ENCODE measurements at regions not wholly inside any gene's neighbourhood (a gene's known extent, or its start where the extent isn't known, plus 50 kb on each side); places are given as distances from the start of the nearest gene placed in this dataset.

DNA sequence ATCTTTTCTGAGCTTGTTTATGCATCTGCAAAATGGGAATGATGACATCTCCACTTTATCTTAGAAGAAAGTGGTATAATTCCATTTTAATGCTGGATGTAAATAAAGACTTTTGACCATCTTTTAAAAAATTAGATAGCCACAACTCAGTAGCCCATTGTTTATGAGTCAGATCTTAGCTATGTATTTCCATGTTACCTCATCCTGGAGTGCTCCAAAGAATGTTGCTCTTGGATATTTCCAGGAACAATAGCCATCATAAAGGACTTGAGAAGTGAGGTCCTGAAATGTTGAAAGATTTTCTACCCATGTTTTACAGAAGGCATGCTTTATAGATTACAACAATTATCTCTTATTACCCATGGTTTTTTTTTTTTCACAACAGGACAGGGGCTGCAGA, 229.3 kb upstream of the EDNRB start:
- H3K9ac ChIP-seq: no peak overlapping the region
- no peaks in the 10 kb centered on the region for H3K79me2 ChIP-seq
- no peaks in the 10 kb centered on the region for H3K9me3 ChIP-seq (ENCODE audit: control insufficient read depth, low read length)
- H3K4me1 ChIP-seq: no peaks in the 10 kb centered on the region
- no peaks in the 10 kb centered on the region for H3K36me3 ChIP-seq (ENCODE audit: control insufficient read depth, insufficient read depth, low read length)
- H3K27me3 ChIP-seq (ENCODE audit: control insufficient read depth, insufficient read depth, low read length): no peaks in the 10 kb centered on the region
- no peak for TF ChIP-seq CTCF (IDR thresholded peaks at IDR 0.05)
- no peak overlapping the region for H3K27ac ChIP-seq
- H2AFZ ChIP-seq: no peak overlapping the region
- no peak overlapping the region for H3K4me2 ChIP-seq (ENCODE audit: low read length)
- H3K4me3 ChIP-seq (ENCODE audit: low read depth, low read length): no peak overlapping the region

GRCh38 chr13:78145276-78145675, 226.6 kb upstream of the EDNRB start:
- Histone ChIP-seq H3K9ac (no peak overlapping the region), H3K27ac (no peak overlapping the region), H3K36me3 (ENCODE audit: control insufficient read depth, insufficient read depth, low read length) (no peaks in the 10 kb centered on the region), H3K4me2 (ENCODE audit: low read length) (no peak overlapping the region), H3K27me3 (ENCODE audit: control insufficient read depth, insufficient read depth, low read length) (no peaks in the 10 kb centered on the region), H3K4me1 (no peaks in the 10 kb centered on the region), H3K79me2 (no peaks in the 10 kb centered on the region), H3K4me3 (ENCODE audit: low read depth, low read length) (no peak overlapping the region), H2AFZ (no peak overlapping the region), H3K9me3 (ENCODE audit: control insufficient read depth, low read length) (no peaks in the 10 kb centered on the region)
- no peak for TF ChIP-seq CTCF (IDR thresholded peaks at IDR 0.05)

- Histone ChIP-seq H3K4me2 (ENCODE audit: low read length) (no peak overlapping the region), H2AFZ (no peak overlapping the region), H3K4me1 (no peaks in the 10 kb centered on the region), H3K79me2 (no peaks in the 10 kb centered on the region), H3K9me3 (ENCODE audit: control insufficient read depth, low read length) (no peaks in the 10 kb centered on the region), H3K36me3 (ENCODE audit: control insufficient read depth, insufficient read depth, low read length) (no peaks in the 10 kb centered on the region), H3K27me3 (ENCODE audit: control insufficient read depth, insufficient read depth, low read length) (no peaks in the 10 kb centered on the region), H3K9ac (no peak overlapping the region), H3K27ac (no peak overlapping the region), H3K4me3 (ENCODE audit: low read depth, low read length) (no peak overlapping the region)
- TF ChIP-seq CTCF (IDR thresholded peaks at IDR 0.05): no peak
Measured at GRCh38 chr13:78139765-78140164, 221.1 kb upstream of the EDNRB start.

- Histone ChIP-seq H3K4me3 (ENCODE audit: low read depth, low read length) (no peak overlapping the region), H3K36me3 (ENCODE audit: control insufficient read depth, insufficient read depth, low read length) (no peaks in the 10 kb centered on the region), H3K9me3 (ENCODE audit: control insufficient read depth, low read length) (no peaks in the 10 kb centered on the region), H3K4me1 (no peaks in the 10 kb centered on the region), H3K27me3 (ENCODE audit: control insufficient read depth, insufficient read depth, low read length) (no peaks in the 10 kb centered on the region), H3K27ac (no peak overlapping the region), H3K4me2 (ENCODE audit: low read length) (no peak overlapping the region), H2AFZ (no peak overlapping the region), H3K79me2 (no peaks in the 10 kb centered on the region), H3K9ac (no peak overlapping the region)
- TF ChIP-seq CTCF (IDR thresholded peaks at IDR 0.05): no peak
Measured at GRCh38 chr13:78138756-78139155, 220.1 kb upstream of the EDNRB start.

DNA sequence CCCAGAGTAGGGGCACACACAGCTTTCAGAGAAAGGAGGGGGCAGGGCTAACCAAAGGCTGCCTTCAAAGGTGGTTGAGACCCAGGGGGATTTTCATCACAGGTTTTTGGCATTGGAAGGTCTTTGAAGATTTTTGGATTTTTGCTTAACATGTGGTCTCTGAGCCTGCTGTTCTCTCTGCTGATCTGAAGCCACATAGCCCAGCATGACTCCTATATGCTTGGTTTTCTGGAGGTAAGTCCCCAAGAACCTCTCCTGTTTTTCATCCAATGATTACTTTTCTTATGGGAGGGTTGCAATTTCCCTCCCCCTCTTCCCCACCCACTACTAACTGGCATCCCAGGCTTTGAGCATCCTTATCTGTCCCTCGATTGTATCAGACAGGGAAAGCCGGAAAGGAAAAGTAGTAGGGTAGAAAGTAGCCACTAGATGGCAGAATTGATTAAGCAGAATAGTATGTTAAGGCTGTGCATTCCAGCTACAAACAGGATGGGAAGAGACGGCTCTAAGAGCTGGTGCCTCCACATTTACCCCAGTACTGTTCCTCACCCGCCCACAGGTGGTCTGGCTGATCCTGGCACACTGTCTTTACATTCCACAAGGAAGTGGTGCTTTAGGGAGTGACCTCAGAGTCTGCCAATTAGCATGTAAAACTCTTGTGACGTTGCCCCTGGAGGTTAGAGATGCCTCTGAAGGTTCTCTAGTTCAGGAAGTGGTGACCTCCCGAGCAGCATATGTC, 218.9 kb upstream of the EDNRB start:
- Histone ChIP-seq H3K4me3 (ENCODE audit: low read depth, low read length) (no peak overlapping the region), H3K9ac (no peak overlapping the region), H3K36me3 (ENCODE audit: control insufficient read depth, insufficient read depth, low read length) (no peaks in the 10 kb centered on the region), H3K9me3 (ENCODE audit: control insufficient read depth, low read length) (no peaks in the 10 kb centered on the region), H3K27ac (no peak overlapping the region), H3K79me2 (no peaks in the 10 kb centered on the region), H3K4me1 (no peaks in the 10 kb centered on the region), H3K4me2 (ENCODE audit: low read length) (no peak overlapping the region), H3K27me3 (ENCODE audit: control insufficient read depth, insufficient read depth, low read length) (no peaks in the 10 kb centered on the region), H2AFZ (no peak overlapping the region)
- peak; percentile 43 for TF ChIP-seq CTCF (IDR thresholded peaks at IDR 0.05)

All from parathyroid adenoma (tissue), 2 donors.